ENCODE measurements at regions not wholly inside any gene's neighbourhood (a gene's known extent, or its start where the extent isn't known, plus 50 kb on each side); places are given as distances from the start of the nearest gene placed in this dataset.

- Histone ChIP-seq H3K4me1 (ENCODE audit: low read depth) (no peaks in the 10 kb centered on the region), H3K9me3 (no peaks in the 10 kb centered on the region), H3K4me3 (no peak overlapping the region), H3K36me3 (ENCODE audit: low read depth) (no peaks in the 10 kb centered on the region)
- DNase-seq (no peak), ATAC-seq (no peak)
- intact Hi-C loops (cut with DNase I, micrococcal nuclease): no loop called here
- no peak for TF ChIP-seq CTCF (IDR thresholded peaks at IDR 0.05)
These were observed 641.4 kb upstream of the CBLB start for GRCh38 chr3:106510206-106510605.

GRCh38 chr3:106512846-106513245 is 644.0 kb upstream of the CBLB start:
- Histone ChIP-seq H3K9me3 (no peaks in the 10 kb centered on the region), H3K4me1 (ENCODE audit: low read depth) (no peaks in the 10 kb centered on the region), H3K36me3 (ENCODE audit: low read depth) (no peaks in the 10 kb centered on the region), H3K4me3 (no peak overlapping the region)
- intact Hi-C loops (cut with DNase I, micrococcal nuclease): no loop called here
- ATAC-seq: no peak
- TF ChIP-seq CTCF (IDR thresholded peaks at IDR 0.05): no peak
- DNase-seq: no peak

GRCh38 chr3:106514431-106514830 is 645.6 kb upstream of the CBLB start:
- Histone ChIP-seq H3K9me3 (no peaks in the 10 kb centered on the region), H3K36me3 (ENCODE audit: low read depth) (no peaks in the 10 kb centered on the region), H3K4me3 (no peak overlapping the region), H3K4me1 (ENCODE audit: low read depth) (no peaks in the 10 kb centered on the region)
- no peak for TF ChIP-seq CTCF (IDR thresholded peaks at IDR 0.05)
- ATAC-seq (no peak), DNase-seq (no peak)
- intact Hi-C loops (cut with DNase I, micrococcal nuclease): no loop called here

GRCh38 chr3:106518516-106518915 is 649.7 kb upstream of the CBLB start:
- no peaks in the 10 kb centered on the region for H3K9me3 ChIP-seq
- no peak for ATAC-seq

GRCh38 chr3:106522397-106522796 is 653.6 kb upstream of the CBLB start:
- intact Hi-C loops (cut with DNase I, micrococcal nuclease): no loop called here
- DNase-seq (peak in 1 of 3 donors; percentile 14), ATAC-seq (peak; percentile 16)
- no peak for TF ChIP-seq CTCF (IDR thresholded peaks at IDR 0.05)
- Histone ChIP-seq H3K36me3 (ENCODE audit: low read depth) (no peaks in the 10 kb centered on the region), H3K4me1 (ENCODE audit: low read depth) (no peaks in the 10 kb centered on the region), H3K4me3 (no peak overlapping the region), H3K9me3 (no peaks in the 10 kb centered on the region)

More at GRCh38 chr3:106518516-106518915, 649.7 kb upstream of the CBLB start:
- no peak for TF ChIP-seq CTCF (IDR thresholded peaks at IDR 0.05)
- Histone ChIP-seq H3K4me1 (ENCODE audit: low read depth) (no peaks in the 10 kb centered on the region), H3K4me3 (no peak overlapping the region), H3K36me3 (ENCODE audit: low read depth) (no peaks in the 10 kb centered on the region)
- DNase-seq: no peak
- intact Hi-C loops (cut with DNase I, micrococcal nuclease): no loop called here

- no peaks in the 10 kb centered on the region for H3K9me3 ChIP-seq
- no peak for ATAC-seq
- H3K4me3 ChIP-seq: no peak overlapping the region
- DNase-seq: no peak
- no peaks in the 10 kb centered on the region for H3K36me3 ChIP-seq (ENCODE audit: low read depth)
- no peaks in the 10 kb centered on the region for H3K4me1 ChIP-seq (ENCODE audit: low read depth)
- intact Hi-C loops (cut with DNase I, micrococcal nuclease): no loop called here
- no peak for TF ChIP-seq CTCF (IDR thresholded peaks at IDR 0.05)
These were observed 660.1 kb upstream of the CBLB start for GRCh38 chr3:106528932-106529331.

Data from mucosa of descending colon (tissue), 3 donors.